Astrocyte of the spinal cord (primary cell): ENCODE measurements at regions not wholly inside any gene's neighbourhood (a gene's known extent, or its start where the extent isn't known, plus 50 kb on each side); places are given as distances from the start of the nearest gene placed in this dataset.

ENCODE experiments used
- DNase-seq: peaks from one replicate; pipeline ENCODE4 v3.0.0; 2011; ENCODE audit warnings: low read depth, low spot score
- H3K4me3 ChIP-seq: 2 replicates; pipeline ENCODE4 v1.5.1; 2011; ENCODE audit warnings: low read depth, mild to moderate bottlenecking, low read length, moderate library complexity
- CTCF ChIP-seq: IDR thresholded peaks from 2 replicates; pipeline ENCODE4 v1.5.1; 2012; ENCODE audit warnings: low read depth, mild to moderate bottlenecking, low read length, inconsistent platforms
- in situ Hi-C: cut with HindIII; loops from 2 replicates; pipeline ENCODE4 v1.10.0; 2017; ENCODE audit warnings: low sequenced_read_pairs

- H3K4me3 ChIP-seq = no peak overlapping the region
- DNase-seq = no peak
- in situ Hi-C loops = no loop called here
- TF ChIP-seq CTCF = no peak
Observed at GRCh38 chr18:22253676-22254075, 84.3 kb downstream of the GATA6 start.

- no peak overlapping the region for H3K4me3 ChIP-seq
- TF ChIP-seq CTCF = no peak
- no peak for DNase-seq
- in situ Hi-C loops = no loop called here
Observed at GRCh38 chr18:22253156-22253555, 83.8 kb downstream of the GATA6 start.
